Activated gamma-delta T cell treated with Interleukin-2 at 50 U/mL for 16 hours (primary cell): ENCODE measurements at regions not wholly inside any gene's neighbourhood (a gene's known extent, or its start where the extent isn't known, plus 50 kb on each side); places are given as distances from the start of the nearest gene placed in this dataset.
"Not testable (repeated sequence)": the region's sequence is repeated elsewhere in the genome, so short reads cannot be mapped to it uniquely, and the experiment has no call there.

Experiments used
- DNase-seq: peaks from one replicate; pipeline ENCODE4 v3.0.0-alpha.2; 2020

- DNase-seq = no peak
These were observed 204.5 kb downstream of the RAB38 start for GRCh38 chr11:87970762-87971161.

DNA sequence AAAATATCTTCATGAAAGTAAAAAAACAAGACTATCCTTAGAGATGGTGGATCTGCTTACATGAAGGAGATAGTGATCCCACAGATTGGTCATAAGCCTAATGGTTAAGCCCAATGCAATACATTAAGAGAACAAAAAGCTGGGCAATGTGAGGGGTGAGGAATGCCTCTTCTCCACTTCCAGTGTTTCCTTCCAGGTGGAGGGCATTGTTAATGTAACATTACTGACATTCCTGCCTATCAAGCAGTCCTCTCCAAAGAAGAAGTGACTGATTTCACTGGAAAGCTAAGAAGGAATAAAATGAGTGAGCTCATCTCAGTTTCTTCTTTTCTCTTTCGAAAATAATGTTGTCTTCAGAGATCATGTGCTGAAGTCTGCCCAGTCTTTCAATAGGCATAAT is 207.8 kb downstream of the RAB38 start:
- no peak for DNase-seq

DNA sequence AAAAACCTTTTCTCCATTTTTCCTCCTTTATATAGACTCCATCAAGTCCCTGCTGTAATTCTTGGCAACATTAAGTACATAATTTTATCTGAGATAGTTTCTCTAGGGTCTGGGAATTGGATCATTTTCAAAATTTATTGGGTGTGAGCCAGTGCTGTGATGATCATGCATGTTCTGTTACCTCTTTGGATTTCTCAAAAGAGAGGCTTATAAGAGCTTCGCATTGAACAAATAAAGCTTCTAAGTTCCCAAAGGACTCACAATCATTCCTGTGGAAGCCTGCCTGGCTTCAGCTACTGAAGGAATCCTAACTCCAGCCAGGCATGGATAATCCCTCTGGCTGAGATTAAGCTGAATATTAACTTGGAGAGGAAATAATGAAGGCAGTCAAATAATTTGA is 208.5 kb downstream of the RAB38 start:
- DNase-seq = no peak

- no peak for DNase-seq
These were observed 209.0 kb downstream of the RAB38 start for GRCh38 chr11:87966216-87966615.

- DNase-seq = no peak
These were observed 213.6 kb downstream of the RAB38 start for GRCh38 chr11:87961606-87962005.

- DNase-seq = no peak
These were observed 217.3 kb downstream of the RAB38 start for GRCh38 chr11:87957961-87958360.

- DNase-seq = no peak
These were observed 220.8 kb downstream of the RAB38 start for GRCh38 chr11:87954476-87954875.

DNA sequence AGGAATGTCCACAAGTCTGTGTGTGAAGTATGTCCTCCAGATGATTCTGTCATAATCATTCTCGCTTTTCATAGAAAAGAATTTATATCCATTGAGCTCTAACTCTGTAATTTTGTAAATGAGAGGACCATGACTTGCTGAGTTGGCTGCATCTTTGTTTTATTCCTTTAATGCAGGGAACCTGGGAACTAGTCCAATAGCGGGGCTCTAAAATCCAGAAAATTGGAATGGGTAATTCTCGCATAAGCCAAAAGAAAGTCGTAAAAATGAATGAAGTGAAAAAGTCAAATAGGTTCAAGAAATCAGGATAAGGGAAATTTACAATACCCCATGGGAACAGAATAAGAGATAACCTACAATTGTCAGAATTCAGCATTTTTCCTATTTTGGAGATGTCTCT is 232.5 kb downstream of the RAB38 start:
- no peak for DNase-seq

DNA sequence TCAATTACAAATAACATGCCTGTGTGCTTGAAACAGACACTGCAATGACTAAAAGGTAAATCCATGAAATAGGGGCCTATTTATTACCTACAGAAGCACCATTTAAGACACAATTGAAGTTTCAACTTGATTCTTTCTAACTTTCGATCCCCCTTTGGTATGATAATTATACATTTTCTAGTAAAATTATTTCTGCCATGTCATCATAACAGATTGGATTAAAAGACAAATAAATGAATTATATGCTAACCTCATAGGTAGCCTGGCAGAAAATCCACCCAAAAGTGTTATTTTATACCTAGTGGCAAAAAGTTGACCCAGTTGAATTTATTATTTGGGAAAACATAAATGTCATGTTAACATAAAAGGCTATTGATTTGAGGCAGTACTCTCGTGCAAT is 241.1 kb downstream of the RAB38 start:
- DNase-seq = no peak

DNA sequence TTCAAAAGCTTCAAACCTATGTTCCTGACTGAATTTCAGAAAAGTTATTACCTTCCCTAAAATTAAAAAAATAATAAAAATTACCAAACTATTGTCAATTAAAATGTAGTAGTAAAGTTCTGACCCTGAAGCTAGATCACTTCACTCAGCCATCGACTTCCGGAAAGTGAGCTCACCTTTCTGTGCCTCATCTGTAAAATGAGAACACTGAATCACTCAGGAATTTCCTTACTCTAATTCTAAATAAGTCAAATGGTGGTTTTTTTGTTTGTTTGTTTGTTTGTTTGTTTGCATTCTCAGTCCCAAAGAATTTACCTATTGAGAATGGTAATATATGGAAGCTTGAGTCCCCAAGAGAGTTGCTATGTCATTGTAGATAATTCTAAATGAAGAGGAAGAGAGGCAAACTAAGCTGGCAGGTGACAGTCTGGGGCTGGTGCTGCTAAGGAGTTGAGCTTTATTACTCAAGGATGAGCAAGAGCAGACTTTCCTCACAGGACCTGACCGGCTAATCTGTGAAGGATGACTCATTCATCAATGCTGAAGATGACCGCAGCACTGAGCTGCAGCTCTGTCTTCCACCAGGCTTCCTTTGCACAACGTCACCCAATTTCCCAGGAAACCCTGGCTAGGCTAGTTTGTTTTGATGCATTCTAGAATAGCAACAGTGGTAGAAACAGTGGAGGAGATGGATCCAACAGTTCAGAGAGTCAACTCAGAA is 248.8 kb downstream of the RAB38 start:
- no peak for DNase-seq

- no peak for DNase-seq
These were observed 251.1 kb downstream of the RAB38 start for GRCh38 chr11:87924125-87924524.

- no peak for DNase-seq
These were observed 258.1 kb downstream of the RAB38 start for GRCh38 chr11:87917111-87917510.

DNA sequence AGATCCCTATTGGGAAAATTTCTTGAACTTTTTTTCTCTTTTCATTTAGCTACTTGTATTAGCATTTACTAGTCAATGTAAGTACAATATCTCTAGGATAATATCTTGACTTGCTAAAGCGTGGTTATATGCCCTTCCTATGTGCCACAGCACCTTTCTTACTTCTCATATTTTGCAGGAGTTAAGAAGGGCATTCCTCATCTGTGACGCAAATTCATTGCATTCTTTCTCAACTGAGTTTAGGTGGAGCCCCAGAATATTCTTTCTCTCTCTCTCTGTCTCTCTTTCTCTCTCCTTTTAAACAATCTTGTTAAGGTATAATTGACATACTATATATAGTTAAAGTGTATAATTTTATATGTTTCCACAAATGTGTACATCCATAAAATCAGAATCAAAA is 266.1 kb downstream of the RAB38 start:
- no peak for DNase-seq

- DNase-seq = no peak
These were observed 267.2 kb downstream of the RAB38 start for GRCh38 chr11:87908086-87908485.

DNA sequence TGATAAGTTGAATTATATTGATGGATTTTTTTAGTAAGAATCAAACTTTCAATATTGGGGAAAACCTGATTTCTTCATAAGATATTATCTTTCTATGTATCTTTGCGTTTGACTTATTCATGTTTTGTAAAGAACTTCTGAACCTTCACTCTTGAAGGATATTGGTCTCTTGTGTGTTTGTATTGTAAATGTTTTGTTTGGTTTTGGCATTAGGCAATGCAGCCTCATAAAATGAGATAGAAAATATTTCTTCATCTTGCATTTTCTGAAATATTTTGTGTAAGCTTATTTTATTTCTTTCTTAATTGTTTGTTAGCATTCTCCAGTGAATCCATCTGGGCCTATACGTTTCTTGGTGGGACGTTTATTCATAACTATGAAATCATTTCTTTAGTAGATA is 271.9 kb downstream of the RAB38 start:
- no peak for DNase-seq

DNA sequence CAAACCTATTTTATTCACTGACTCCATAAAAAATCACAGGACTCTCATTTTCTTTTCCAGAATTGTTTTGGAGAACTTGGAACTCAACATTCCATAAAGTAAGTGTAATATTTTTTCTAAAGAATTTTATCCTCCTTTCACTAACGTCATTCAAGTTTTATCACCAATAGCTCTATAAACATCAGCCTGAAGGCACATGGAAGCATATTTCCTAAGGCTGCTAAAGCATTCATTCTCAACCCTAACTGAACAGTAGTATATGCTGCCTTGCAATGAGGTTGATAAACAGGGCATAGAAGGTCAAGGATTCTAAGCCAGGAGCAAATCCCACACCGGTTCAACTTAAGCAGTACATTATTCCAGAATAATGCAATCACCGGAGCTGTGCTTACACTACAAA is 273.9 kb downstream of the RAB38 start:
- no peak for DNase-seq

GRCh38 chr11:87897921-87898320 is 277.3 kb downstream of the RAB38 start:
- no peak for DNase-seq

DNA sequence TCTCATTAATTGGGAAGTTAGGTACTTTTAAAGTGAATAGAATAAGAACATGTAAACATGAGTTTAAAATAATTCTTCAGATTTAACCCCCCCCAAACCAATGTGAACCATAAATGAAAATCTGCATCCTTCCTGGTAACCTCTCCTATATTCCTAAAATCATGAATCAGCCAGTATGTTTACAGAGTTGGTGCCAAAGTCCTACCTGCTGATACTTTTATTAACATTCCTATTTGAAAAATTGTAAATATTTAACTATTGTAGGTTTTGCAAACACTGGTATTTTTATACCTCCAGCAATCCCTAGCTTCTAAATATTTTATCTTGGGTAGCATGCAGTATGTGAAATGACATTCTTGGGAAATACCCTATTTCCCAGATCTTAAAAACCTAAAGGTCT is 278.2 kb downstream of the RAB38 start:
- DNase-seq = no peak

GRCh38 chr11:87894961-87895360 is 280.3 kb downstream of the RAB38 start:
- no peak for DNase-seq

- no peak for DNase-seq
These were observed 283.0 kb downstream of the RAB38 start for GRCh38 chr11:87892291-87892690.

- no peak for DNase-seq
These were observed 286.1 kb downstream of the RAB38 start for GRCh38 chr11:87889126-87889525.

GRCh38 chr11:87885084-87885483 is 290.2 kb downstream of the RAB38 start:
- DNase-seq = not testable (repeated sequence)

- no peak for DNase-seq
These were observed 296.1 kb downstream of the RAB38 start for GRCh38 chr11:87879118-87879517.

GRCh38 chr11:87878373-87878825 is 296.8 kb downstream of the RAB38 start:
- no peak for DNase-seq

DNA sequence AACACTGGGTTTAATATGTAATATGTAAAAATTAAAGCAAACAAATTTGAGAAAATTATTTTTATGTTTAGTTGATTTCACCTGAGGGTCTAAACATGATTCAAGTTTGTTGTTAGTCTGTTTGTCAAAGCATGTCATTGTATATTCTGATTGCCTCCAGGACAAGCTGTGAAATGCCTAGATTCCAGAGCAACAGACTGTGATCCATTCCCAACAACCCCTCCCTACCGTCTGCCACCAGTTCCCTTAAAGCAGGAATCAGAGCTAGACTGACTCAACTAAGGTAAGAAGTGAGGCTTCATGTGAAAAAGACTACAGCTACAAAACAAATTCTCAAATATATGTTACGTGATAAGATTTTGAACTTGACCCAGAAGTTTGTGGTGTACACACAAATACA is 304.2 kb downstream of the RAB38 start:
- DNase-seq = no peak
